Fibroblast of villous mesenchyme (primary cell): ENCODE measurements at regions not wholly inside any gene's neighbourhood (a gene's known extent, or its start where the extent isn't known, plus 50 kb on each side); places are given as distances from the start of the nearest gene placed in this dataset.
"Not testable (repeated sequence)": the region's sequence is repeated elsewhere in the genome, so short reads cannot be mapped to it uniquely, and the experiment has no call there.

Experiments
- DNase-seq: peaks from one replicate; pipeline ENCODE4 v3.0.0-alpha.2; 2010; ENCODE audit warnings: low read depth
- H3K4me3 ChIP-seq: 2 replicates; pipeline ENCODE4 v1.5.1; 2011; ENCODE audit warnings: low read depth, mild to moderate bottlenecking, low read length
- CTCF ChIP-seq: IDR thresholded peaks from 2 replicates; pipeline ENCODE4 v1.5.1; 2012; ENCODE audit warnings: low read depth, mild to moderate bottlenecking, low read length; ENCODE audit not compliant: insufficient read depth

GRCh38 chr1:204773246-204773645 lies 87.7 kb upstream of the LRRN2 start:
- no peak for DNase-seq
- TF ChIP-seq CTCF, result no peak
- H3K4me3 ChIP-seq, result no peak overlapping the region

- TF ChIP-seq CTCF, result no peak
- DNase-seq, result no peak
- no peak overlapping the region for H3K4me3 ChIP-seq
Observed at GRCh38 chr1:204775546-204775945, 90.0 kb upstream of the LRRN2 start.

GRCh38 chr1:204777591-204777990 lies 92.1 kb upstream of the LRRN2 start:
- no peak overlapping the region for H3K4me3 ChIP-seq
- TF ChIP-seq CTCF, result no peak
- no peak for DNase-seq

- TF ChIP-seq CTCF, result no peak
- DNase-seq, result no peak
- no peak overlapping the region for H3K4me3 ChIP-seq
Observed at GRCh38 chr1:204780630-204781029, 90.0 kb upstream of the NFASC start.

- DNase-seq, result no peak
- H3K4me3 ChIP-seq, result no peak overlapping the region
- no peak for TF ChIP-seq CTCF
Observed at GRCh38 chr1:204782118-204782700, 88.5 kb upstream of the NFASC start.

- DNase-seq, H3K4me3 ChIP-seq: not testable (repeated sequence)
Observed at GRCh38 chr1:204785023-204785422, 85.6 kb upstream of the NFASC start.

- H3K4me3 ChIP-seq, result no peak overlapping the region
- no peak for TF ChIP-seq CTCF
- no peak for DNase-seq
Observed at GRCh38 chr1:204788470-204788869, 82.2 kb upstream of the NFASC start.
